H7 (cell line): ENCODE measurements at regions not wholly inside any gene's neighbourhood (a gene's known extent, or its start where the extent isn't known, plus 50 kb on each side); places are given as distances from the start of the nearest gene placed in this dataset.

Experiments used
- DNase-seq: peaks from one replicate; pipeline ENCODE4 v3.0.0; 2012
- H3K27me3 ChIP-seq: 2 replicates; pipeline ENCODE4 v1.6.0; 2011; ENCODE audit warnings: mild to moderate bottlenecking, low read length; ENCODE audit not compliant: control insufficient read depth, insufficient read depth
- H3K36me3 ChIP-seq: replicated peaks from 2 replicates; pipeline ENCODE4 v1.5.1; 2011; ENCODE audit warnings: low read length; ENCODE audit not compliant: control insufficient read depth, insufficient read depth
- H3K4me3 ChIP-seq: 2 replicates; pipeline ENCODE4 v1.5.1; 2011; ENCODE audit warnings: low read depth, mild to moderate bottlenecking, control low read depth, low read length, moderate library complexity; ENCODE audit not compliant: insufficient read depth

GRCh38 chr10:3282674-3283017 is 110.1 kb upstream of the PITRM1 start:
- no peaks in the 10 kb centered on the region for H3K27me3 ChIP-seq

GRCh38 chr10:3281941-3282673 is 109.5 kb upstream of the PITRM1 start:
- Histone ChIP-seq H3K36me3 (no peaks in the 10 kb centered on the region), H3K4me3 (no peak overlapping the region), H3K27me3 (no peaks in the 10 kb centered on the region)
- no peak for DNase-seq

More at GRCh38 chr10:3282674-3283017, 110.1 kb upstream of the PITRM1 start:
- no peak for DNase-seq
- Histone ChIP-seq H3K4me3 (no peak overlapping the region), H3K36me3 (no peaks in the 10 kb centered on the region)

GRCh38 chr10:3278771-3279170 is 106.2 kb upstream of the PITRM1 start:
- DNase-seq: no peak
- Histone ChIP-seq H3K27me3 (no peaks in the 10 kb centered on the region), H3K4me3 (no peak overlapping the region), H3K36me3 (no peaks in the 10 kb centered on the region)

GRCh38 chr10:3277566-3277965 is 105.0 kb upstream of the PITRM1 start:
- Histone ChIP-seq H3K36me3 (no peaks in the 10 kb centered on the region), H3K27me3 (no peaks in the 10 kb centered on the region), H3K4me3 (no peak overlapping the region)
- no peak for DNase-seq

GRCh38 chr10:3274414-3274813 is 101.8 kb upstream of the PITRM1 start:
- H3K4me3 ChIP-seq: no peak overlapping the region
- no peaks in the 10 kb centered on the region for H3K27me3 ChIP-seq
- DNase-seq: no peak
- no peaks in the 10 kb centered on the region for H3K36me3 ChIP-seq

- no peak for DNase-seq
- Histone ChIP-seq H3K27me3 (no peaks in the 10 kb centered on the region), H3K4me3 (no peak overlapping the region), H3K36me3 (no peaks in the 10 kb centered on the region)
Observed at GRCh38 chr10:3273966-3274365, 101.4 kb upstream of the PITRM1 start.

- H3K4me3 ChIP-seq: no peak overlapping the region
- H3K27me3 ChIP-seq: no peaks in the 10 kb centered on the region
- DNase-seq: no peak
- H3K36me3 ChIP-seq: no peaks in the 10 kb centered on the region
Observed at GRCh38 chr10:3272300-3272699, 99.7 kb upstream of the PITRM1 start.

- no peak overlapping the region for H3K4me3 ChIP-seq
- no peaks in the 10 kb centered on the region for H3K36me3 ChIP-seq
- no peaks in the 10 kb centered on the region for H3K27me3 ChIP-seq
- no peak for DNase-seq
Observed at GRCh38 chr10:3271354-3272115, 99.0 kb upstream of the PITRM1 start.

- DNase-seq: no peak
- Histone ChIP-seq H3K4me3 (no peak overlapping the region), H3K27me3 (no peaks in the 10 kb centered on the region)
Observed at GRCh38 chr10:3270577-3271316, 98.2 kb upstream of the PITRM1 start.

GRCh38 chr10:3268025-3268424 is 95.4 kb upstream of the PITRM1 start:
- Histone ChIP-seq H3K27me3 (no peaks in the 10 kb centered on the region), H3K36me3 (no peaks in the 10 kb centered on the region), H3K4me3 (no peak overlapping the region)
- no peak for DNase-seq

More at GRCh38 chr10:3270577-3271316, 98.2 kb upstream of the PITRM1 start:
- H3K36me3 ChIP-seq: no peaks in the 10 kb centered on the region

GRCh38 chr10:3265088-3265487 is 92.5 kb upstream of the PITRM1 start:
- H3K27me3 ChIP-seq: no peaks in the 10 kb centered on the region
- H3K4me3 ChIP-seq: no peak overlapping the region
- DNase-seq: no peak
- H3K36me3 ChIP-seq: no peaks in the 10 kb centered on the region

- no peaks in the 10 kb centered on the region for H3K36me3 ChIP-seq
- no peak overlapping the region for H3K4me3 ChIP-seq
- peak; percentile 51 for DNase-seq
- no peaks in the 10 kb centered on the region for H3K27me3 ChIP-seq
Observed at GRCh38 chr10:3264161-3264761, 91.7 kb upstream of the PITRM1 start.

- Histone ChIP-seq H3K27me3 (no peaks in the 10 kb centered on the region), H3K4me3 (no peak overlapping the region), H3K36me3 (no peaks in the 10 kb centered on the region)
- DNase-seq: peak; percentile 65
Observed at GRCh38 chr10:3263747-3264146, 91.2 kb upstream of the PITRM1 start.

GRCh38 chr10:3263082-3263481 is 90.5 kb upstream of the PITRM1 start:
- Histone ChIP-seq H3K4me3 (no peak overlapping the region), H3K36me3 (no peaks in the 10 kb centered on the region), H3K27me3 (no peaks in the 10 kb centered on the region)
- DNase-seq: no peak
